H1 (cell line): ENCODE measurements at regions not wholly inside any gene's neighbourhood (a gene's known extent, or its start where the extent isn't known, plus 50 kb on each side); places are given as distances from the start of the nearest gene placed in this dataset.

Source experiments
- CTCF ChIA-PET: fragments of 300-600 bp; sonication (Branson Sonifier 250); formaldehyde crosslinking; loops from one replicate; lab custom pipeline; 2021; ENCODE audit not compliant: partially characterized antibody; lab: Charles Lee
- POLR2A ChIA-PET: fragments of 300-600 bp; sonication (Branson Sonifier 250); formaldehyde crosslinking; loops from one replicate; lab custom pipeline; 2021; ENCODE audit warnings: inconsistent platforms; ENCODE audit not compliant: partially characterized antibody; lab: Charles Lee
- DNase-seq, 2 experiments: peaks; one replicate each; pipeline versions ENCODE4 v3.0.0 to v3.0.0-alpha.2; 2010 to 2022; ENCODE audit warnings: low spot score in 2 of 2, low read depth in 1 of 2, mixed read lengths in 1 of 2
- FAIRE-seq: peaks from 2 replicates; lab custom pipeline; 2011; peaks lifted over from hg19 to GRCh38; lab: Jason Lieb, UNC
- H2AFZ ChIP-seq: 2 replicates; pipeline ENCODE4 v1.8.1; 2012; ENCODE audit warnings: low read length, inconsistent platforms
- H2AK5ac ChIP-seq: 2 replicates; pipeline ENCODE4 v1.6.1; 2013; ENCODE audit warnings: low read depth, low read length
- H2BK120ac ChIP-seq: replicated peaks from 2 replicates; pipeline ENCODE3; 2013; ENCODE audit warnings: low read depth, low read length, inconsistent platforms
- H2BK12ac ChIP-seq: 2 replicates; pipeline ENCODE4 v1.6.1; 2013; ENCODE audit warnings: low read depth, low read length
- H2BK15ac ChIP-seq: 2 replicates; pipeline ENCODE4 v1.6.1; 2013; ENCODE audit warnings: low read length
- H2BK20ac ChIP-seq: 2 replicates; pipeline ENCODE4 v1.6.1; 2013; ENCODE audit warnings: low read length
- H2BK5ac ChIP-seq: 2 replicates; pipeline ENCODE4 v1.6.1; 2013; ENCODE audit warnings: low read depth, low read length
- H3K14ac ChIP-seq: 2 replicates; pipeline ENCODE4 v1.6.1; 2013; ENCODE audit warnings: inconsistent platforms; ENCODE audit not compliant: insufficient read length
- H3K18ac ChIP-seq: 2 replicates; pipeline ENCODE4 v1.6.1; 2013; ENCODE audit warnings: low read length; ENCODE audit errors: extremely low read depth
- H3K23ac ChIP-seq: 2 replicates; pipeline ENCODE4 v1.6.1; 2013; ENCODE audit warnings: inconsistent platforms; ENCODE audit not compliant: insufficient read length
- H3K23me2 ChIP-seq: 2 replicates; pipeline ENCODE4 v1.6.1; 2013; ENCODE audit warnings: low read depth, low read length
- H3K27ac ChIP-seq: 2 replicates; pipeline ENCODE4 v1.6.1; 2011; ENCODE audit warnings: low read depth, low read length, inconsistent platforms
- H3K27me3 ChIP-seq, 4 experiments: replicated peaks in 1 of 4; 1 replicate in 1 of 4; 2 replicates in 3 of 4; pipeline versions ENCODE4 v1.6.1 to v1.8.1; 2011 to 2013; ENCODE audit warnings: low read length in 3 of 4, mild to moderate bottlenecking in 3 of 4, inconsistent platforms in 2 of 4, mixed read lengths in 2 of 4, moderate library complexity in 1 of 4; ENCODE audit not compliant: control insufficient read depth in 3 of 4, insufficient read depth in 3 of 4; ENCODE audit errors: extremely low read depth in 1 of 4
- H3K36me3 ChIP-seq, 4 experiments: 2 replicates each; pipeline versions ENCODE4 v1.6.1 to v1.8.1; 2011 to 2013; ENCODE audit warnings: mild to moderate bottlenecking in 4 of 4, low read length in 3 of 4, moderate library complexity in 2 of 4, control low read depth in 1 of 4, inconsistent platforms in 1 of 4; ENCODE audit not compliant: insufficient read depth in 4 of 4, control insufficient read depth in 2 of 4
- H3K4ac ChIP-seq: replicated peaks from 2 replicates; pipeline ENCODE3; 2013; ENCODE audit warnings: low read length, low read depth, mixed read lengths, inconsistent platforms; ENCODE audit not compliant: insufficient read length
- H3K4me1 ChIP-seq, 4 experiments: replicated peaks in 1 of 4; 1 replicate in 1 of 4; 2 replicates in 3 of 4; pipeline versions ENCODE4 v1.6.1 to v1.8.1; 2011 to 2013; ENCODE audit warnings: low read length in 3 of 4, inconsistent platforms in 2 of 4, mixed read lengths in 1 of 4; ENCODE audit not compliant: insufficient read depth in 4 of 4, control insufficient read depth in 3 of 4
- H3K4me2 ChIP-seq, 2 experiments: 2 replicates each; pipeline versions ENCODE4 v1.6.1 to v1.8.1; 2011 to 2013; ENCODE audit warnings: low read depth in 2 of 2, low read length in 2 of 2, control low read depth in 1 of 2, inconsistent platforms in 1 of 2, mild to moderate bottlenecking in 1 of 2; ENCODE audit not compliant: insufficient read depth in 1 of 2
- H3K4me3 ChIP-seq, 4 experiments: fragments of 200-600, 300-600 bp in 1 of 4; sonication (generic), shearing (Covaris generic), sonication (Bioruptor Twin) in 1 of 4; 2 replicates each; pipeline versions ENCODE4 v1.5.1 to v1.8.1; 2011 to 2016; ENCODE audit warnings: low read length in 4 of 4, low read depth in 3 of 4, control low read depth in 2 of 4, inconsistent platforms in 2 of 4, mild to moderate bottlenecking in 2 of 4, mixed read lengths in 1 of 4, moderate library complexity in 1 of 4; ENCODE audit not compliant: insufficient read depth in 2 of 4; ENCODE audit errors: extremely low read depth in 1 of 4
- H3K56ac ChIP-seq: replicated peaks from 2 replicates; pipeline ENCODE3; 2013; ENCODE audit warnings: low read depth, mild to moderate bottlenecking, mixed read lengths, low read length, inconsistent platforms; ENCODE audit not compliant: insufficient read length
- H3K79me1 ChIP-seq: 2 replicates; pipeline ENCODE4 v1.6.1; 2013; ENCODE audit warnings: low read depth, low read length, control low read depth
- H3K79me2 ChIP-seq, 2 experiments: 2 replicates each; pipeline versions ENCODE4 v1.6.1 to v1.8.1; 2012 to 2013; ENCODE audit warnings: low read length in 2 of 2, mild to moderate bottlenecking in 2 of 2, inconsistent platforms in 1 of 2; ENCODE audit not compliant: insufficient read depth in 2 of 2, control insufficient read depth in 1 of 2
- H3K9ac ChIP-seq, 4 experiments: replicated peaks in 1 of 4; 1 replicate in 1 of 4; 2 replicates in 3 of 4; pipeline versions ENCODE4 v1.6.1 to v1.8.1; 2011 to 2013; ENCODE audit warnings: low read depth in 3 of 4, low read length in 3 of 4, control low read depth in 2 of 4, mild to moderate bottlenecking in 2 of 4, moderate library complexity in 2 of 4, inconsistent platforms in 1 of 4; ENCODE audit errors: extremely low read depth in 1 of 4
- H3K9me3 ChIP-seq, 2 experiments: 2 replicates each; pipeline versions ENCODE4 v1.6.1 to v1.8.1; 2012 to 2013; ENCODE audit warnings: mild to moderate bottlenecking in 2 of 2, moderate library complexity in 2 of 2, control low read depth in 1 of 2, inconsistent platforms in 1 of 2, low read depth in 1 of 2, low read length in 1 of 2, mixed read lengths in 1 of 2; ENCODE audit not compliant: insufficient read depth in 2 of 2
- H4K20me1 ChIP-seq, 2 experiments: replicated peaks in 1 of 2; 2 replicates each; pipeline versions ENCODE3 to v1.8.1; 2011 to 2013; ENCODE audit warnings: inconsistent platforms in 2 of 2, low read length in 2 of 2, mild to moderate bottlenecking in 1 of 2; ENCODE audit not compliant: insufficient read depth in 2 of 2, control insufficient read depth in 1 of 2
- H4K5ac ChIP-seq: 2 replicates; pipeline ENCODE4 v1.6.1; 2013; ENCODE audit warnings: low read length, low read depth, mixed read lengths, inconsistent platforms; ENCODE audit not compliant: insufficient read length
- H4K8ac ChIP-seq: 2 replicates; pipeline ENCODE4 v1.8.0; 2013; ENCODE audit warnings: mild to moderate bottlenecking, moderate library complexity, low read length, inconsistent platforms; ENCODE audit not compliant: insufficient read depth; ENCODE audit errors: extremely low read depth
- H4K91ac ChIP-seq: replicated peaks from 2 replicates; pipeline ENCODE3; 2013; ENCODE audit warnings: low read length, mixed read lengths, inconsistent platforms; ENCODE audit not compliant: insufficient read length
- CEBPB ChIP-seq: IDR thresholded peaks from 2 replicates; pipeline ENCODE4 v1.6.1; 2012; ENCODE audit warnings: low read depth, low read length
- WGBS, 2 experiments: shearing (Covaris generic) in 1 of 2; methylation state at CpG; one replicate each; pipeline versions ENCODE4 v1.1.6 to v1.1.7; 2013 to 2015; ENCODE audit warnings: low lambda C conversion rate in 2 of 2, mixed read lengths in 2 of 2, inconsistent platforms in 1 of 2, low coverage in 1 of 2, missing lambda C conversion rate in 1 of 2; ENCODE audit not compliant: insufficient replicate concordance in 2 of 2, insufficient coverage in 1 of 2, insufficient read length in 1 of 2; ENCODE audit errors: extremely low coverage in 1 of 2, missing lambda C conversion rate in 1 of 2; 5-methylcytosine and 5-hydroxymethylcytosine counted together

DNA sequence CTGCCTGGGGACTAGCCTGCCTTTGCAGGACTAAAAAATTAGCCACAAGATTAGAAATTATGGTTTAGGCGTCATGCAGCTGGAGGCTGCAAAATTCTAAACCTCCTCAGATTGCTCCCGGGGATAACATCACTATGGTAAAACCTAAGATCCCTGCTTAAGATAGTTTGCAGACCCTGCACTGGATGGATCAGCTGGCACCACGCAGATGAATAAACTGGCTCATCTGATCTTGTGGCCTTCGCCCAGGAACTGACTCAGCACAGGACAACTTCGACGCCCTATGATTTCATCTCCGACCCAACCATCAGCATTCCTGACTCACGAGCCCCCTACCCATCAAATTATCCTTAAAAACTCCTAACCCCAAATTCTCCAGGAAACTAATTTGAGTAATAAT lies 482.4 kb downstream of the SPRY1 start:
- Histone ChIP-seq H2BK5ac (no peak overlapping the region), H3K56ac (no peak overlapping the region), H2AK5ac (no peak overlapping the region), H3K14ac (no peak overlapping the region), H2AFZ (no peak overlapping the region), H2BK12ac (no peak overlapping the region), H3K4me2 (no peak overlapping the region), H3K36me3 (no peaks in the 10 kb centered on the region), H3K79me2 (no peaks in the 10 kb centered on the region), H2BK120ac (no peak overlapping the region), H4K20me1 (no peaks in the 10 kb centered on the region), H2BK20ac (no peak overlapping the region), H3K23ac (no peak overlapping the region), H3K27ac (no peak overlapping the region), H3K4ac (no peak overlapping the region), H3K9ac (no peak overlapping the region), H3K9me3 (peaks cover 0 to 5% of the 10 kb centered on the region in 2 experiments; a peak in 1 of 4 replicates), H3K23me2 (no peaks in the 10 kb centered on the region), H4K8ac (no peak overlapping the region), H4K5ac (no peak overlapping the region), H3K18ac (no peak overlapping the region), H3K4me1 (no peaks in the 10 kb centered on the region; a peak in 3 of 7 replicates), H3K4me3 (no peak overlapping the region), H4K91ac (no peak overlapping the region), H2BK15ac (no peak overlapping the region), H3K27me3 (no peaks in the 10 kb centered on the region), H3K79me1 (no peaks in the 10 kb centered on the region)
- FAIRE-seq (no peak), DNase-seq (no peak)
- ChIA-PET CTCF (interaction anchor here (0.6 kb wide), 1 partner anchor 106 kb away, joined by 3 read pairs; no protein-coding TSS in a partner anchor), POLR2A (no interaction called here)
- WGBS, 2 experiments = 95 to 100% methylated on average over 1 to 8 of the region's 8 CpGs
- TF ChIP-seq CEBPB = no peak
